Neutrophil (primary cell): ENCODE measurements at regions not wholly inside any gene's neighbourhood (a gene's known extent, or its start where the extent isn't known, plus 50 kb on each side); places are given as distances from the start of the nearest gene placed in this dataset.

Source experiments
- H3K27ac ChIP-seq: fragments of 200-600 bp; sonication (generic); 2 replicates; pipeline ENCODE4 v1.5.1; 2016; ENCODE audit warnings: mild to moderate bottlenecking, moderate library complexity
- H3K27me3 ChIP-seq: fragments of 200-600 bp; sonication (generic); 2 replicates; pipeline ENCODE4 v1.6.0; 2016; ENCODE audit warnings: mild to moderate bottlenecking
- H3K36me3 ChIP-seq: fragments of 200-600 bp; sonication (generic); 2 replicates; pipeline ENCODE4 v1.5.1; 2017
- H3K4me1 ChIP-seq, 2 experiments: fragments of 200-600 bp in 1 of 2; sonication (generic) in 1 of 2; 1 replicate in 1 of 2; 2 replicates in 1 of 2; pipeline versions ENCODE4 v1.5.1 to v1.6.1; 2013 to 2016; ENCODE audit warnings: low read depth in 1 of 2, low read length in 1 of 2, mild to moderate bottlenecking in 1 of 2, moderate library complexity in 1 of 2; ENCODE audit not compliant: control insufficient read depth in 1 of 2, insufficient read depth in 1 of 2
- H3K4me3 ChIP-seq, 2 experiments: fragments of 200-600 bp in 1 of 2; sonication (generic) in 1 of 2; 1 replicate in 1 of 2; 2 replicates in 1 of 2; pipeline ENCODE4 v1.5.1; 2013 to 2016; ENCODE audit warnings: low read depth in 1 of 2, low read length in 1 of 2, mild to moderate bottlenecking in 1 of 2, moderate library complexity in 1 of 2
- H3K9me3 ChIP-seq: fragments of 200-600 bp; sonication (generic); 2 replicates; pipeline ENCODE4 v1.5.1; 2016
- TF ChIP-seq, protein P1 (sequence below): fragments of 200-600 bp; sonication (generic); IDR thresholded peaks from 2 replicates; pipeline ENCODE4 v1.5.1; 2016; ENCODE audit warnings: antibody characterized with exemption

GRCh38 chr7:131014906-131015656 lies 281.1 kb upstream of the KLF14 start:
- H3K9me3 ChIP-seq, result no peaks in the 10 kb centered on the region
- TF ChIP-seq, protein P1, sequence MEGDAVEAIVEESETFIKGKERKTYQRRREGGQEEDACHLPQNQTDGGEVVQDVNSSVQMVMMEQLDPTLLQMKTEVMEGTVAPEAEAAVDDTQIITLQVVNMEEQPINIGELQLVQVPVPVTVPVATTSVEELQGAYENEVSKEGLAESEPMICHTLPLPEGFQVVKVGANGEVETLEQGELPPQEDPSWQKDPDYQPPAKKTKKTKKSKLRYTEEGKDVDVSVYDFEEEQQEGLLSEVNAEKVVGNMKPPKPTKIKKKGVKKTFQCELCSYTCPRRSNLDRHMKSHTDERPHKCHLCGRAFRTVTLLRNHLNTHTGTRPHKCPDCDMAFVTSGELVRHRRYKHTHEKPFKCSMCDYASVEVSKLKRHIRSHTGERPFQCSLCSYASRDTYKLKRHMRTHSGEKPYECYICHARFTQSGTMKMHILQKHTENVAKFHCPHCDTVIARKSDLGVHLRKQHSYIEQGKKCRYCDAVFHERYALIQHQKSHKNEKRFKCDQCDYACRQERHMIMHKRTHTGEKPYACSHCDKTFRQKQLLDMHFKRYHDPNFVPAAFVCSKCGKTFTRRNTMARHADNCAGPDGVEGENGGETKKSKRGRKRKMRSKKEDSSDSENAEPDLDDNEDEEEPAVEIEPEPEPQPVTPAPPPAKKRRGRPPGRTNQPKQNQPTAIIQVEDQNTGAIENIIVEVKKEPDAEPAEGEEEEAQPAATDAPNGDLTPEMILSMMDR, result no peak
- no peak overlapping the region for H3K27ac ChIP-seq
- H3K4me1 ChIP-seq, result peaks cover 33 to 42% of the 10 kb centered on the region in 2 experiments
- peaks cover 16% of the 10 kb centered on the region for H3K36me3 ChIP-seq
- no peak overlapping the region for H3K4me3 ChIP-seq
- no peaks in the 10 kb centered on the region for H3K27me3 ChIP-seq

DNA sequence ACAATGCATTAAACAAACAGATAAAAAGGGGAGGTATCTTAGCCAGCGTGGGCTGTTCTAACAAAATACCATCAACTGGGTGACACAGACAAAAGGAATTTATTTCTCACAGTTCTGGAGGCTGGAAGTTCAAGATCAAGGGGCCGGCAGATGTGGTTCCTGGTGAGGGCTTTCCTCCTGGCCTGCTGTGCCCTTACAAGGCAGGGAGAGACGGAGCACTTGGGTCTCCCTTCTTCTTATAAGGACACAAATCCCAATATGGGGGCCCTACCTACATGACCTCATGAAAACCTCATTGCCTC lies 281.6 kb upstream of the KLF14 start:
- H3K27me3 ChIP-seq, result no peaks in the 10 kb centered on the region
- H3K4me3 ChIP-seq, result no peak overlapping the region
- H3K36me3 ChIP-seq, result peaks cover 16% of the 10 kb centered on the region
- H3K27ac ChIP-seq, result no peak overlapping the region
- H3K9me3 ChIP-seq, result no peaks in the 10 kb centered on the region
- TF ChIP-seq, protein P1, result no peak
- peaks cover 28 to 36% of the 10 kb centered on the region in 2 experiments for H3K4me1 ChIP-seq

DNA sequence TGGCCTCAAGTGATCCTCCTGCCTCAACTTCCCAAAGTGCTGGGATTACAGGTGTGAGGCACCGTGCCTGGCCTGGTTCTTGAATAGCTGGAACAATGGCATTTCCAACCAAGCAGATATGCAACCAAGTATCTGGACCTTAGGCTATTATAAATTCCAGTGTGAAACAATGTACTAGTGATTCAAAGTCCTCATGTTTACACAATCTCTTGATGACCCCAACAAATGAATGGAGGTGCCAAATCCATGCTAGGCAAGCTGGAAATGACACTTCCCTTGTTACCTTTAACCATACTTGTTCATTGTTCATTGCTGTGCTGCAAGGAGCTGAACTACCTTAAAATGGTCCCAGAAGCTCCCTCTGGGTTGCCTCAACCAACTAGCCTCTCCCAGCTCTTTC lies 282.2 kb upstream of the KLF14 start:
- TF ChIP-seq, protein P1, result no peak
- H3K9me3 ChIP-seq, result no peaks in the 10 kb centered on the region
- no peak overlapping the region for H3K4me3 ChIP-seq
- H3K36me3 ChIP-seq, result peaks cover 16% of the 10 kb centered on the region
- peaks cover 22 to 30% of the 10 kb centered on the region in 2 experiments for H3K4me1 ChIP-seq
- no peak overlapping the region for H3K27ac ChIP-seq
- H3K27me3 ChIP-seq, result no peaks in the 10 kb centered on the region

DNA sequence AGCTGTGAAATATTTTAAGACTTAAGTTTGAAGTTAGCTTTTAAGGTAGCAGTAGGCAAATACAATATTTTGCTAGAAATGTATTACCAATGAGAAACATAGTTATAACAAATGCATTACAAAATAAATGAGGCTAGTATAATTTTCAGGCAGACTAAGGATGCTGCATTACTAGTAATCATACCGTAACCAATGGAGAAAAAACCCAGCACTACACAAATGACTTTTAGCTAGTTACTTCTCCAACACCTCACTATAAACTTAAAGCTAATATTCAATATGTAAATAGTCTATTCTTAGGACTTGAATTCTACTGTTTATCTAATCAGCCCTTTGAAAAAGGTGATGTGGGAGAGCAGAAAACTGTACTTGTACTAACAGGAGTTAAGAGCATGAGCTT lies 285.3 kb upstream of the KLF14 start:
- Histone ChIP-seq H3K27ac (no peak overlapping the region), H3K4me1 (peaks cover 0 to 2% of the 10 kb centered on the region in 2 experiments), H3K27me3 (no peaks in the 10 kb centered on the region), H3K9me3 (no peaks in the 10 kb centered on the region), H3K36me3 (peaks cover 24% of the 10 kb centered on the region), H3K4me3 (no peak overlapping the region)
- TF ChIP-seq, protein P1, result no peak

GRCh38 chr7:131020759-131021261 lies 286.8 kb upstream of the KLF14 start:
- H3K27ac ChIP-seq, result no peak overlapping the region
- no peaks in the 10 kb centered on the region for H3K9me3 ChIP-seq
- H3K4me1 ChIP-seq, result peaks cover 4 to 6% of the 10 kb centered on the region in 2 experiments
- H3K36me3 ChIP-seq, result peaks cover 13% of the 10 kb centered on the region
- TF ChIP-seq, protein P1, result no peak
- no peaks in the 10 kb centered on the region for H3K27me3 ChIP-seq
- H3K4me3 ChIP-seq, result no peak overlapping the region
